Mesenchymal stem cell (in vitro differentiated cells and primary cell): ENCODE measurements at regions not wholly inside any gene's neighbourhood (a gene's known extent, or its start where the extent isn't known, plus 50 kb on each side); places are given as distances from the start of the nearest gene placed in this dataset.

Experiments used
- DNase-seq: peaks from one replicate; pipeline ENCODE4 v3.0.0-alpha.2; 2013
- H2AFZ ChIP-seq: one replicate; pipeline ENCODE4 v1.6.1; 2013; ENCODE audit warnings: low read depth, mild to moderate bottlenecking, control low read depth, inconsistent platforms, low read length, moderate library complexity
- H2AK5ac ChIP-seq: 2 replicates; pipeline ENCODE4 v1.6.1; 2013; ENCODE audit warnings: low read length, moderate library complexity, mild to moderate bottlenecking, inconsistent platforms; ENCODE audit not compliant: severe bottlenecking
- H2BK120ac ChIP-seq: one replicate; pipeline ENCODE4 v1.6.1; 2013; ENCODE audit warnings: low read depth, mild to moderate bottlenecking, inconsistent platforms, low read length, moderate library complexity
- H2BK12ac ChIP-seq, 2 experiments: one replicate each; pipeline ENCODE4 v1.6.1; 2013; ENCODE audit warnings: inconsistent platforms in 2 of 2, low read length in 2 of 2, mild to moderate bottlenecking in 2 of 2, moderate library complexity in 2 of 2, control low read depth in 1 of 2
- H2BK15ac ChIP-seq: one replicate; pipeline ENCODE4 v1.6.1; 2013; ENCODE audit warnings: mild to moderate bottlenecking, low read depth, inconsistent platforms; ENCODE audit not compliant: poor library complexity, severe bottlenecking
- H2BK5ac ChIP-seq: 2 replicates; pipeline ENCODE4 v1.6.1; 2013; ENCODE audit warnings: low read depth, mild to moderate bottlenecking, low read length, control low read depth, inconsistent platforms; ENCODE audit not compliant: poor library complexity, severe bottlenecking
- H3K14ac ChIP-seq, 2 experiments: one replicate each; pipeline ENCODE4 v1.6.1; 2013; ENCODE audit warnings: inconsistent platforms in 2 of 2, low read length in 2 of 2, control low read depth in 1 of 2, mild to moderate bottlenecking in 1 of 2, moderate library complexity in 1 of 2
- H3K18ac ChIP-seq, 2 experiments: one replicate each; pipeline ENCODE4 v1.6.1; 2013; ENCODE audit warnings: inconsistent platforms in 2 of 2, low read length in 2 of 2, control low read depth in 1 of 2, low read depth in 1 of 2, mild to moderate bottlenecking in 1 of 2
- H3K23ac ChIP-seq, 2 experiments: one replicate each; pipeline ENCODE4 v1.6.1; 2013; ENCODE audit warnings: inconsistent platforms in 2 of 2, low read length in 2 of 2, mild to moderate bottlenecking in 2 of 2, moderate library complexity in 2 of 2, control low read depth in 1 of 2
- H3K27ac ChIP-seq: 2 replicates; pipeline ENCODE4 v1.5.1; 2013; ENCODE audit warnings: mild to moderate bottlenecking, moderate library complexity, low read length, control low read depth, inconsistent platforms; ENCODE audit not compliant: poor library complexity, severe bottlenecking
- H3K27me3 ChIP-seq, 2 experiments: 2 replicates each; pipeline versions ENCODE4 v1.6.1 to v1.7.0; 2013; ENCODE audit warnings: low read length in 2 of 2, mild to moderate bottlenecking in 2 of 2, moderate library complexity in 2 of 2, control low read depth in 1 of 2, inconsistent platforms in 1 of 2; ENCODE audit not compliant: control insufficient read depth in 1 of 2, insufficient read depth in 1 of 2
- H3K36me3 ChIP-seq, 2 experiments: 2 replicates each; pipeline versions ENCODE4 v1.6.1 to v1.7.0; 2013; ENCODE audit warnings: low read length in 2 of 2, control low read depth in 1 of 2, inconsistent platforms in 1 of 2, low read depth in 1 of 2, mild to moderate bottlenecking in 1 of 2; ENCODE audit not compliant: insufficient read depth in 2 of 2, control insufficient read depth in 1 of 2
- H3K4ac ChIP-seq, 2 experiments: one replicate each; pipeline ENCODE4 v1.6.1; 2013; ENCODE audit warnings: inconsistent platforms in 2 of 2, low read length in 2 of 2, mild to moderate bottlenecking in 2 of 2, moderate library complexity in 2 of 2, control low read depth in 1 of 2, low read depth in 1 of 2
- H3K4me1 ChIP-seq: 2 replicates; pipeline ENCODE4 v1.6.1; 2013; ENCODE audit warnings: low read depth, low read length, control low read depth; ENCODE audit not compliant: control insufficient read depth, insufficient read depth
- H3K4me2 ChIP-seq: 2 replicates; pipeline ENCODE4 v1.6.1; 2013; ENCODE audit warnings: low read length, mild to moderate bottlenecking, inconsistent platforms; ENCODE audit not compliant: poor library complexity, severe bottlenecking
- H3K4me3 ChIP-seq, 2 experiments: 2 replicates each; pipeline versions ENCODE4 v1.5.1 to v1.7.0; 2013; ENCODE audit warnings: low read length in 2 of 2, mild to moderate bottlenecking in 2 of 2, control low read depth in 1 of 2, low read depth in 1 of 2; ENCODE audit not compliant: insufficient read depth in 1 of 2
- H3K79me1 ChIP-seq: replicated peaks from 2 replicates; pipeline ENCODE4 v1.6.1; 2013; ENCODE audit warnings: mild to moderate bottlenecking, control low read depth, low read length, inconsistent platforms; ENCODE audit not compliant: poor library complexity, severe bottlenecking
- H3K9ac ChIP-seq: 2 replicates; pipeline ENCODE4 v1.7.0; 2013; ENCODE audit warnings: mild to moderate bottlenecking, low read length, moderate library complexity
- H3K9me3 ChIP-seq: 2 replicates; pipeline ENCODE4 v1.7.0; 2013; ENCODE audit warnings: mild to moderate bottlenecking, low read length; ENCODE audit not compliant: control insufficient read depth
- H4K8ac ChIP-seq: one replicate; pipeline ENCODE4 v1.6.1; 2013; ENCODE audit warnings: inconsistent platforms, mild to moderate bottlenecking, low read length, moderate library complexity
- H4K91ac ChIP-seq: one replicate; pipeline ENCODE4 v1.6.1; 2013; ENCODE audit warnings: mild to moderate bottlenecking, low read length, inconsistent platforms
- WGBS: methylation state at CpG from one replicate; pipeline ENCODE4 v1.1.7; 2013; ENCODE audit warnings: mixed read lengths; 5-methylcytosine and 5-hydroxymethylcytosine counted together

DNA sequence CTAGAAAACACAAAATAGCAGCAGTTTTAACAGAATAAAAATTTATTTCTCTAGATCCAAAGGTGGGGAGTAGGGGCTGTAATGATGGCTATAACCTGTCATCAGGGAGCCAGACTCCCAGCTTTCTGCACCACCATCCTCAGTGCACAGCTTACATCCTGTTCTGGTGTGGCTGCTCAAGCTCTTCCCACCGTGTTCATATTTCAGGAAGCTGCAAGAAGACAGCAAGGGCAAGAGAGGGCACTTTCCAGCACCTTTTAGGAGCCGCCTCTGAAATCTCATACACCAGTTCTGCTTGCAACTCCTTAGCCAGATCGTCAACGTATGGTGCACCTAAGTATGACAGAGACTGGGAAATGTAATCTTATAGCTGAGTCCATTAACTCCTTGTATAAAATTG, 253.7 kb downstream of the CENPC start:
- no peak overlapping the region for H2BK15ac ChIP-seq
- H3K36me3 ChIP-seq, result no peaks in the 10 kb centered on the region
- H4K8ac ChIP-seq, result no peak overlapping the region
- H3K27ac ChIP-seq, result no peak overlapping the region
- H2AK5ac ChIP-seq, result no peak overlapping the region
- no peak overlapping the region for H2BK12ac ChIP-seq
- H3K4ac ChIP-seq, result no peak overlapping the region
- H2AFZ ChIP-seq, result no peak overlapping the region
- no peak overlapping the region for H3K18ac ChIP-seq
- DNase-seq, result no peak
- H3K9ac ChIP-seq, result no peak overlapping the region
- WGBS, result 34% methylated on average over 3 of the region's 4 CpGs
- H3K9me3 ChIP-seq, result no peaks in the 10 kb centered on the region
- H3K4me1 ChIP-seq, result no peaks in the 10 kb centered on the region
- H3K27me3 ChIP-seq, result no peaks in the 10 kb centered on the region
- H4K91ac ChIP-seq, result no peak overlapping the region
- no peak overlapping the region for H2BK120ac ChIP-seq
- no peak overlapping the region for H3K4me2 ChIP-seq
- no peaks in the 10 kb centered on the region for H3K79me1 ChIP-seq
- H3K4me3 ChIP-seq, result no peak overlapping the region
- H3K14ac ChIP-seq, result no peak overlapping the region
- no peak overlapping the region for H2BK5ac ChIP-seq
- no peak overlapping the region for H3K23ac ChIP-seq

DNA sequence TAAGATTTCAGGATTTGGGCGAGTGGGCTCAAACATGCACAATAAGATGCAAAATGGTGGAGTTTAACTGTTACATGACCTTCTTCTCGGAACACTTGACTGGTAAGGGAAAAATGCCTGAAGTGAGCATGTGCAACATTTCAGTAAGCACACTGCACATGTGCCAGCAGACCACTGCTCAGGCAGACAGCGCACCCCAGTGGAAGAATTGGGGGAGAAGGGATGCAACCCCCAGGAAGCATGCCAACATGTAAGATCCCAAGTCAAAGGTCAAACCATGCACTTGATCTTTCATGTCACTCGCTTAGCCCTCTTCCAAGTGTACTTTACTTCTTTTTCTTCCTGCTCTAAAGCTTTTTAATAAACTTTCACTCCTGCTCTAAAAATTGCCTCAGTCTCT, 256.3 kb downstream of the CENPC start:
- Histone ChIP-seq H2AK5ac (no peak overlapping the region), H3K23ac (no peak overlapping the region), H4K8ac (no peak overlapping the region), H3K36me3 (no peaks in the 10 kb centered on the region), H3K27me3 (no peaks in the 10 kb centered on the region), H3K27ac (no peak overlapping the region), H3K14ac (no peak overlapping the region), H3K18ac (no peak overlapping the region), H3K4me3 (no peak overlapping the region), H2AFZ (no peak overlapping the region), H2BK5ac (no peak overlapping the region), H2BK120ac (no peak overlapping the region), H3K4me1 (no peaks in the 10 kb centered on the region), H2BK12ac (no peak overlapping the region), H3K4ac (no peak overlapping the region), H3K79me1 (no peaks in the 10 kb centered on the region), H3K9me3 (no peaks in the 10 kb centered on the region), H3K9ac (no peak overlapping the region), H4K91ac (no peak overlapping the region), H2BK15ac (no peak overlapping the region), H3K4me2 (no peak overlapping the region)
- DNase-seq, result peak; percentile 25
- WGBS, result 81% methylated on average over 4 of the region's 4 CpGs

DNA sequence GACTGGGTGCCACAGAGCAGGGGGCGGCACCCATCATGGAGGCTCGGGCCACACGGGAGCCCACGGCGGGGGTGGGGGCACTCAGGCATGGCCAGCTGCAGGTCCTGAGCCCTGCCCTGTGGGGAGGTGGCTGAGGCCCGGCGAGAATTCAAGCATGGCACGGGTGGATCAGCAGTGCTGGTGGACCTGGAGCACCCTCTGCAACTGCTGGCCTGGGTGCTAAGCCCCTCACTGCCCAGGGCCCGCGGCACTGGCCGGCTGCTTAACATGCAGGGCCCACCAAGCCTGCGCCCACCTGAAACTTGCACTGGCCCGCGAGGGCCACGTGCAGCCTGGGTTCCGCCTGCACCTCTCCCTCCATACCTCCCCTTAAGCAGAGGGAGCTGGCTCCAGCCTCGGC, 258.6 kb downstream of the CENPC start:
- Histone ChIP-seq H2BK120ac (no peak overlapping the region), H3K79me1 (no peaks in the 10 kb centered on the region), H4K8ac (no peak overlapping the region), H3K4me3 (no peak overlapping the region), H3K4me2 (no peak overlapping the region), H2AFZ (no peak overlapping the region), H3K36me3 (no peaks in the 10 kb centered on the region), H3K9ac (no peak overlapping the region), H2BK12ac (no peak overlapping the region), H4K91ac (no peak overlapping the region), H3K4me1 (no peaks in the 10 kb centered on the region), H3K27ac (no peak overlapping the region), H2AK5ac (no peak overlapping the region), H3K4ac (no peak overlapping the region), H3K27me3 (no peaks in the 10 kb centered on the region), H3K14ac (peak overlapping the region in 1 of 2 experiments; percentile 55), H2BK5ac (no peak overlapping the region), H3K9me3 (no peaks in the 10 kb centered on the region), H2BK15ac (no peak overlapping the region), H3K18ac (no peak overlapping the region), H3K23ac (no peak overlapping the region)
- WGBS, result 90% methylated on average over 17 of the region's 17 CpGs
- no peak for DNase-seq

DNA sequence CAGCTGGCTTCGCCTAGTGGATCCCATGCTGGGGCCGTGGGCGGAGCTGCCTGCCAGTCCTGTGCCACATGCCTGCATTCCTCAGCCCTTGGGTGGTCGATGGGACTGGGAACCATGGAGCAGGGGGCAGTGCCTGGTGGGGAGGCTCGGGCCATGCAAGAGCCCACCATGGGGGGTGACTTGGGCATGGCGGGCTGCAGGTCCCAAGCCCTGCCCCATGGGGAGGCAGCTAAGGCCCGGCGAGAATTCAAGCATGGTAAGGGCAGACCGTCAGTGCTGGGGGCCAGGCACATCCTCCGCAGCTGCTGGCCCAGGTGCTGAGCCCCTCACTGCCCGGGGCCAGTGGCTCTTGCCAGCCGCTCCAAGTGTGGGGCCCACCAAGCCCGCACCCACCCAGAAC, 262.6 kb downstream of the CENPC start:
- H3K18ac ChIP-seq, result no peak overlapping the region
- H3K4me2 ChIP-seq, result no peak overlapping the region
- H4K91ac ChIP-seq, result no peak overlapping the region
- H3K9ac ChIP-seq, result no peak overlapping the region
- no peak overlapping the region for H2BK5ac ChIP-seq
- no peaks in the 10 kb centered on the region for H3K36me3 ChIP-seq
- no peak overlapping the region for H4K8ac ChIP-seq
- WGBS, result 94% methylated on average over 13 of the region's 13 CpGs
- no peak overlapping the region for H2BK120ac ChIP-seq
- no peak overlapping the region for H2AFZ ChIP-seq
- no peaks in the 10 kb centered on the region for H3K9me3 ChIP-seq
- DNase-seq, result no peak
- no peak overlapping the region for H3K27ac ChIP-seq
- H3K79me1 ChIP-seq, result no peaks in the 10 kb centered on the region
- H3K27me3 ChIP-seq, result no peaks in the 10 kb centered on the region
- H3K4me3 ChIP-seq, result no peak overlapping the region
- no peak overlapping the region for H3K23ac ChIP-seq
- no peak overlapping the region for H3K4ac ChIP-seq
- no peaks in the 10 kb centered on the region for H3K4me1 ChIP-seq
- no peak overlapping the region for H2BK12ac ChIP-seq
- no peak overlapping the region for H3K14ac ChIP-seq
- H2BK15ac ChIP-seq, result no peak overlapping the region
- no peak overlapping the region for H2AK5ac ChIP-seq
